ENCODE measurements at regions not wholly inside any gene's neighbourhood (a gene's known extent, or its start where the extent isn't known, plus 50 kb on each side); places are given as distances from the start of the nearest gene placed in this dataset.
"Not testable (repeated sequence)": the region's sequence is repeated elsewhere in the genome, so short reads cannot be mapped to it uniquely, and the experiment has no call there.

DNA sequence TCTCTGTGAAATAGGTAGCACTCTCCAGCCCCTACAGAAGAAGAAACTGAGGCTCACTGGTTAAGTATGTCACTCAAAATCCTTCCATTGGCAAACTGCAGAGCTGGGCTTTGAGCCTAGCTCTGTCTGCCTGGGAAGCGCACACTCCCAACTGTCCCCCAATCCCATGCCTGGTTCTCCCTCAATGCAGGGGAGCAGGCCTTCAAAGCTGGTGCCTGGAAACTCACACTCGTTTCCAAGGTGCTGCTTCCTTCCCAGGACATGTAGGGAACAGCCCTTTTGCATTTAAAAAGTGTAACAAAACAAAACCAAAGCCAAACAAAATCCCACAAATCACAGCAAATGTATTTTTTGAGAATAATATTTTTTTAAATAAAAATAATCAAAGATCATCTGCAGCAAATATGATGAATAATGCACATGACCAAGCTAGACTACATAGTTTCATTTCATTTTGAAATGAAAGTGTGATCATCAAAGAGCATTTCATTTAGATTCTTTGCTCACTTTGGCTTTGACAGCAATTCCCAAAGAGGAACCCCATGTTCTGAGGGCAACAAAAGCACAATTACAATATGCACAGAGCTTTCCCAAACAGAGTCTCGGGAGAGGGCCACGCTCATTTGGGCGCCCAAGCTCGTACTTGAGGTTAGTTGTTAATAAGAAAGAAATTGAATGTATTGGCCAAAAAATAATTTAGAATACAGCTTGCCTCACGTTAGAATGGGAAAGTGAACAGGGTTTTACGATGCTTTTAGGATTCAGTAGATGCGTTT, 96.7 kb upstream of the ACKR3 start:
- ATAC-seq (ENCODE audit: low FRiP score) (no peak), DNase-seq (ENCODE audit: low spot score) (no peak)
- TF ChIP-seq CTCF (IDR thresholded peaks at IDR 0.05) = no peak

DNA sequence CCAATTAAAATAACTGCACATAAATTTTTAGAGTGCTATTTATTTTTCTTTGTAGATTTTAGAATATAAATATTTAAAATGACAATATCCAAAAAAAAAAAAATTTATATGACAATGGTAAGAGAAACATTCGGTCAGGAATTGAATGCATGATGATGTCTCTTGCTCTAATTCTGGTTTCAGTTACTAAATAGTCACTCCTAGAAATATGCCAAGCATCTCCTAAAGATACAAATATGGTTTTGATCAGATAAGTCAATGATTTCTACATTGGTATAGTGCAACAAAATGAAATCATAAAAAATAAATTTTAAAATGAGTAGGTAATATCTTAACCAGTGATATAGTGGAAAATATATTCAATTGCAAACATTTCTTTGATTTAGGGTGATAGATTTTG, 95.9 kb upstream of the ACKR3 start:
- TF ChIP-seq CTCF (IDR thresholded peaks at IDR 0.05) = no peak
- ATAC-seq (ENCODE audit: low FRiP score) (no peak), DNase-seq (ENCODE audit: low spot score) (no peak)

DNA sequence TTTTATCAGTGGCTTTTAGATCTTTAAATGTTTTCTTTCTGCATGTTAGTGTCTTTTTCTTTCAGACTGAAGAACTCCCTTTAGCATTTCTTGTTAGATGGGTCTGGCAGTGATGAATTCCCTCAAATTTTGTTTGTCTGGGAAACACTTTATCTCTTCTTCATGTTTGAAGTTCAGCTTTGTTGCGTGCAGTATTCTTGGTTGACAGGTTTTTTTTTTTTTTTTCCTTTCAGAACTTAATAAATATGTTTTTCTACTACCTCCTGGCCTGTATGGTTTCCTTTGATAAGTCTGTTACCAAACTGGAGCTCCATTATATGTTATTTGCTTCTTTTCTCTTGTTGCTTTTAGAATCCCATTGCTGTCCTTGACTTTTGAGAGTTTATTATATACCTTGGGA, 89.8 kb upstream of the ACKR3 start:
- TF ChIP-seq CTCF (IDR thresholded peaks at IDR 0.05) = no peak
- DNase-seq (ENCODE audit: low spot score) (no peak), ATAC-seq (ENCODE audit: low FRiP score) (no peak)

DNA sequence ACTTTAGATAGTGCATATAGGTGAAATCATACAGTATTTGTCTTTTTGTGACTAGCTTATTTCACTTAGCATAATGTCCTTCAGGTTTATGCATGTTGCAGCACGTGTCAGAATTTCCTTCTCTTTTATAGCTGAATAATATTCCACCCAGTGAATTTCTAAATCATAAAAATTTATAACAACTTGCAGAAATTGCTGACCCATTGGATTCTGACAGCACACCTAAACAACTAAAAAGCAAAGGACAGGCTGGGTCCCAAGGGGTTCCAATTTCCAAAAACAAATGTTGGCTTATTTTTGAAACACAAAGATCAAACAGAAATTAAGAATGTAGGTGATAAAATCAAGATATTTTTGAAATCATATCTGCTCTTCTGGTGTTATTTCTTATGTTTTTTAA, 86.5 kb upstream of the ACKR3 start:
- ATAC-seq (ENCODE audit: low FRiP score) (no peak), DNase-seq (ENCODE audit: low spot score) (no peak)
- no peak for TF ChIP-seq CTCF (IDR thresholded peaks at IDR 0.05)

GRCh38 chr2:236485519-236485918, 84.1 kb upstream of the ACKR3 start:
- ATAC-seq (ENCODE audit: low FRiP score) (no peak), DNase-seq (ENCODE audit: low spot score) (no peak)
- TF ChIP-seq CTCF (IDR thresholded peaks at IDR 0.05) = no peak

DNA sequence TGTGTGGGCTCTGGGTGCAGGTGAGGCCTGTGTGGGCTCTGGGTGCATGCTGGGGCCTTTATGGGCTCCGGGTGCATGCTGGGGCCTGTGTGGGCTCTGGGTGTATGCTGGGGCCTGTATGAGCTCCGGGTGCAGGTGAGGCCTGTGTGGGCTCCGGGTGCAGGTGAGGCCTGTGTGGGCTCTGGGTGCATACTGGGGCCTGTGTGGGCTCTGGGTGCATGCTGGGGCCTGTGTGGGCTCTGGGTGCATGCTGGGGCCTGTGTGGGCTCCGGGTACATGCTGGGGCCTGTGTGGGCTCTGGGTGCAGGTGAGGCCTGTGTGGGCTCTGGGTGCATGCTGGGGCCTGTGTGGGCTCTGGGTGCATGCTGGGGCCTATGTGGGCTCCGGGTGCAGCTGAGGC, 80.5 kb upstream of the ACKR3 start:
- DNase-seq (ENCODE audit: low spot score); ATAC-seq (ENCODE audit: low FRiP score): not testable (repeated sequence)

GRCh38 chr2:236489895-236490404, 79.7 kb upstream of the ACKR3 start:
- DNase-seq (ENCODE audit: low spot score) = no peak
- no peak for TF ChIP-seq CTCF (IDR thresholded peaks at IDR 0.05)
- ATAC-seq (ENCODE audit: low FRiP score) = no peak

Measured in omental fat pad (tissue), 3 donors.